ENCODE measurements at regions not wholly inside any gene's neighbourhood (a gene's known extent, or its start where the extent isn't known, plus 50 kb on each side); places are given as distances from the start of the nearest gene placed in this dataset.
"Not testable (repeated sequence)": the region's sequence is repeated elsewhere in the genome, so short reads cannot be mapped to it uniquely, and the experiment has no call there.

- no peak for DNase-seq
These were observed 144.3 kb upstream of the ZNF184 start for GRCh38 chr6:27617046-27617687.

- no peak for DNase-seq
These were observed 143.6 kb upstream of the ZNF184 start for GRCh38 chr6:27616328-27617045.

- no peak for DNase-seq
These were observed 138.5 kb upstream of the ZNF184 start for GRCh38 chr6:27611451-27611850.

- no peak for DNase-seq
These were observed 136.3 kb upstream of the ZNF184 start for GRCh38 chr6:27608916-27609883.

- no peak for DNase-seq
These were observed 132.8 kb upstream of the ZNF184 start for GRCh38 chr6:27605401-27606342.

GRCh38 chr6:27604986-27605385 is 132.1 kb upstream of the ZNF184 start:
- no peak for DNase-seq

GRCh38 chr6:27601668-27602254 is 128.9 kb upstream of the ZNF184 start:
- DNase-seq = no peak

GRCh38 chr6:27599859-27600532 is 127.1 kb upstream of the ZNF184 start:
- DNase-seq = no peak

- not testable (repeated sequence) for DNase-seq
These were observed 124.2 kb upstream of the ZNF184 start for GRCh38 chr6:27597031-27597567.

GRCh38 chr6:27593861-27594260 is 121.0 kb upstream of the ZNF184 start:
- DNase-seq = no peak

GRCh38 chr6:27593200-27593818 is 120.4 kb upstream of the ZNF184 start:
- no peak for DNase-seq

GRCh38 chr6:27592481-27593199 is 119.7 kb upstream of the ZNF184 start:
- DNase-seq = no peak

- DNase-seq = no peak
These were observed 119.0 kb upstream of the ZNF184 start for GRCh38 chr6:27591699-27592480.

- DNase-seq = not testable (repeated sequence)
These were observed 112.4 kb upstream of the ZNF184 start for GRCh38 chr6:27585316-27585715.

- no peak for DNase-seq
These were observed 111.4 kb upstream of the ZNF184 start for GRCh38 chr6:27584326-27584725.

GRCh38 chr6:27582928-27583725 is 110.2 kb upstream of the ZNF184 start:
- DNase-seq = no peak

- no peak for DNase-seq
These were observed 107.1 kb upstream of the ZNF184 start for GRCh38 chr6:27579973-27580372.

- no peak for DNase-seq
These were observed 105.0 kb upstream of the ZNF184 start for GRCh38 chr6:27577922-27578321.

Measured in NCI-H2029 treated with DMSO at 0.1 percent for 48 hours (cell line).